Bone marrow (tissue), 2 donors: ENCODE measurements at regions not wholly inside any gene's neighbourhood (a gene's known extent, or its start where the extent isn't known, plus 50 kb on each side); places are given as distances from the start of the nearest gene placed in this dataset.

ENCODE experiments used
- DNase-seq, 2 donors: peaks; one replicate each; lab custom pipeline; 2025; lab: John Stamatoyannopoulos, UW

DNA sequence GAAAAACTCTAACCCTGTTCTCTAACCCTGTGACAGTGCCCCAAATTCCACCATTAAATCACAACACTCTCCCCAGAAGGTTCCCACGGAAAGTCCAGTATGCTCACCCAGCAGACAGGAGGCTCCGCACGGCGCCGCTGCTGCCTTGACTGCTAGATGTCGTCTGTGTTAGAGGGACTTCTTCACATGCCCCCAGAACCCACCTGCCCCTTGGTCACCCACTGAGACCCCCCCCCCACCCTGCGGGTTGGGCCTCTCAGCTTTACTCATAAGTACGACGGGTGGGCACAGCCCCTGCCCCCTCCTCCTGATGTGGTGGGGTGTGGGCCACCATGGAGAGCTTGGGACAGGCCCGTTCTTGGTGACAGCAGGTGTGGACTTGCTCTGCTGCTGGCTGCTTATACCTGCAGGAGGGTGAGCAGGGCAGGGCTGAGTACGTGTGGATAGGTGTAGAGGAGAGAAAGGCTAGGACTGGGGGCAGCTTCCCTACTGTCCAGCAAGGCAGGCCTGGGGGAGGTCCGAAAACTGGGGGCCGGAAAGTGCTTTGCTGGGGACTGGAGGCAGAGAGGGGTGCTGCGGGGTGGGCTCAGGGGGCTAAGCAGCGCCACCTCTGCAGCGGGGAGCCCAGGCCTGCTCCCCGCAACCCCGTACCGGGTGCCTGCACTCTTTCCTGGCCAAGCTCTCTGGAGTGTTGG lies 57.5 kb upstream of the OLFM1 start:
- no peak for DNase-seq

DNA sequence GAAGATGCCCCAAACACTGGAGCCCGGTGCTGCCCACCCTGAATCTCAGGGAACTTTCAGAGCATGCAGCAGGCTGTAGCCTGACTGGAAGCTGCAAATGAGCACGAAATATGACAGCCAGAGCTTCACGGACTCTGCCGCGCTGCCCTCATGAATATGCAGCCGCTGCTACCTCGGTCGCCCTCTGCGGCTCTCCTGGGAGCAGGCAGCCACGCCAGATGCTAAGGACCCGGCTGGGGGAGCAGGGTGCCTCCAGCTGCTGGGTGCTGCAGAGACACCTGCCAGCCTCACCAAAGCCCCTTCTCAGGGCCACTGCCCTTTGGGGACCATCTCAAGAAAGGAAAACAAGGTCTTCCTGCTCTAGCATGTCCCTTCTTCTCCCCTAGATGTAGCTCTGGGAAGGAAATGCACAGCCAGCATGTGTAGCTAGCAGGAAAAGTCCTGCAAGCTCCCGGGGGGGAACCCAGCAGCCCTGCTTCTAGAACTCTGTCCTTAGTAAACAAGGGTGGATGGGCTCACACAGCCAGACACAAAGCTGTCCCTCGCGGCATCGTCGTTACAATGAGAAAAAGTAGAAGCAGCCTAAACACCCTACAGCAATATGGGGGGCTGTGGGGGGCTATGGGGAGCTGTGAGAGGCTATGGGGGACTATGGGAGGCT lies 56.8 kb upstream of the OLFM1 start:
- no peak for DNase-seq

- no peak for DNase-seq
Measured at GRCh38 chr9:135032041-135032835, 55.2 kb upstream of the OLFM1 start.

- no peak for DNase-seq
Measured at GRCh38 chr9:135032868-135033460, 54.5 kb upstream of the OLFM1 start.

DNA sequence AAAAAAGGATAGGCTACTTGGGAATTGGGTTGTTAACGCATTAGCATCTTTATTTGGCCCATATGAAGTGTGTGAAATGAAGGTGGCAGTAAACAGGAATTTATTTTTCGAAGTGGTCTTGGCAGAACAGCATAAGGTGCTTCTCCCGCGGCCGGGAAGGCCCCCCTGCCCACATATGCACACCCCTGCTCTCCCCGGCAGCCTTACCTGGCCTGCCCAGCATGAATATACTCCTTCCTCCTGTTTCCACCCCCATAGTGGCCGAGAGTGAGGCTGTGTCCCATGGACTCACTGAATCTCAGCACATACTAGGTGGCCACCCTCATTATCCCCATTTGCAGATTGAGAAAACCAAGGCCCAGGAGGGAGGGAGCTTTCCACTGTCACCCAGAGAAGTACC lies 54.0 kb upstream of the OLFM1 start:
- DNase-seq: no peak

- no peak for DNase-seq
Measured at GRCh38 chr9:135034106-135034505, 53.4 kb upstream of the OLFM1 start.

- no peak for DNase-seq
Measured at GRCh38 chr9:135035781-135036760, 51.4 kb upstream of the OLFM1 start.

DNA sequence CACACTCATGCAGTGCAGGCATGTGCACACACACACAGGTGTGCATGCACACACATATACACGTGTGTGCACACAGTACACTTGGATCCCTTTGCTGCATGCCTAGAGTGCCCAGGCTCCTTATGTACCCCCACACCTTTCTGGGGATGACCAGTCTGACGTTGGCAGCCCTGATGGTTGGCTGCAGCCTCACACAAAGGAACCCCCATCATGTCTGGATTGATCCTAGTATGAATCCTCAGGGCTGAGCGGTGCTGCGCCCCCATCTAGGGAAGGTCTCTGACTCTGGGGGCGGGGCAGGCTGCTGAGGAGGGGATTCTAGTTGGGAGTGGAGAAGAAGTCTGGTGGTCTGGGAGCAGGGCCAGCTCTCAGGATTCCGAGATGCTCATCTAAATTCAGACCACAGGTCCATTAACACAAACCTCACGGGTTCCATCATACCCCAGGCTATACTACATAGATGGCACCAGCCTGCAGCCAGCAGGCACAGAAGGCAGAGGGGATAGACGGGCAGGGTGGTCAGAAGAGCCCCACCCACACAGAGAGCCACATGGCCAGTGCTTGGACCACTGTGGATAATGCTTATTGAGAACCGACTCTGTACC lies 50.5 kb upstream of the OLFM1 start:
- DNase-seq: no peak

DNA sequence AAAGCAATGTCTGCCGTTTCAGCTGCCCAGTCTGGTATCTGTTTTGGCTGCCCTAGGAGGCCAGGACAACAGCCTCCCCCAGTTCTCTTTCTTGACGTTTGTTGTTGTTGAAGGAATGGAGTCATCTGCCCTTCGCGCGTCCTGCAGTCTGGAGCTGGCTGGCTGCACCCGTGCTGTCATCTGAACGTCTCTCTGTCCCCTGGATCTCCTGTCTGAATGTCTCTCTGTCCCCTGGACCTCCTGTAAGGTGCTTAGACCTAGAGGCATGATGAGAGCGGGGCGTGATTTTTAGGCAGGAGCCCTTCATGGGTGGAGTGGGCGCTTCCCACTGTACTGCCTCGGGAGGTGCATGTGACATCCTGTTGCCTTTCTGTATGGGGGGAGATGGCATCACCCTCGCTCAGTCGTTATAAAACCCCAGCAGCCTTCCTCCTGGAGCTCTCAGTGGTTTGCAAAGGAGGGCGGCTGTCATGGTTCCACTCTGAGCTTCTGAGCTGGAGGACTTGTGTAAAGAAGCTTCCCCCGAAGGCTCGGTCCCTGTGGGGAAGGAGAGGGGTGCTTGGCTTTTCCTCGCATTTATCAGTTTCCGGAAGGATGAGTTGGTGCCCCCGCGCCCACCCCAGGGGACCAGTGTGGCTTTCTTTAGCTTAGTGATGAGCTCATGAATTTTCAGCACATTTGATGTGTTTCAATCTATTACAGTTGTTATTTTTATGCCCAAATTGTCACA lies 49.8 kb upstream of the OLFM1 start:
- DNase-seq: no peak
